Central memory CD8-positive, alpha-beta T cell (primary cell): ENCODE measurements at regions not wholly inside any gene's neighbourhood (a gene's known extent, or its start where the extent isn't known, plus 50 kb on each side); places are given as distances from the start of the nearest gene placed in this dataset.

Source experiments
- ATAC-seq: fragments of 150-1000 bp; cut with Tn5 transposase; replicated peaks from 2 replicates; pipeline ENCODE4 v1.10.0; 2022; ENCODE audit warnings: mild to moderate bottlenecking, moderate FRiP score, moderate number of reproducible peaks; ENCODE audit not compliant: poor library complexity, severe bottlenecking; ENCODE audit errors: extremely low read depth
- DNase-seq, 2 donors: peaks; one replicate each; pipeline ENCODE4 v3.0.0; 2021; ENCODE audit warnings: low spot score in 2 of 2
- H3K27ac Mint-ChIP-seq: one replicate; pipeline ENCODE4 v1.8.0; 2022; ENCODE audit warnings: low read depth, mild to moderate bottlenecking, moderate library complexity, mixed read lengths
- H3K27me3 Mint-ChIP-seq: one replicate; pipeline ENCODE4 v1.8.0; 2022; ENCODE audit warnings: mixed read lengths
- H3K36me3 Mint-ChIP-seq: one replicate; pipeline ENCODE4 v1.8.0; 2022; ENCODE audit warnings: mild to moderate bottlenecking, moderate library complexity, mixed read lengths; ENCODE audit not compliant: insufficient read depth
- H3K4me1 Mint-ChIP-seq: one replicate; pipeline ENCODE4 v1.8.0; 2022; ENCODE audit warnings: mixed read lengths
- H3K4me3 Mint-ChIP-seq: one replicate; pipeline ENCODE4 v1.8.0; 2022; ENCODE audit warnings: mild to moderate bottlenecking, moderate library complexity, mixed read lengths
- H3K9me3 Mint-ChIP-seq: one replicate; pipeline ENCODE4 v1.8.0; 2022; ENCODE audit warnings: mixed read lengths

DNA sequence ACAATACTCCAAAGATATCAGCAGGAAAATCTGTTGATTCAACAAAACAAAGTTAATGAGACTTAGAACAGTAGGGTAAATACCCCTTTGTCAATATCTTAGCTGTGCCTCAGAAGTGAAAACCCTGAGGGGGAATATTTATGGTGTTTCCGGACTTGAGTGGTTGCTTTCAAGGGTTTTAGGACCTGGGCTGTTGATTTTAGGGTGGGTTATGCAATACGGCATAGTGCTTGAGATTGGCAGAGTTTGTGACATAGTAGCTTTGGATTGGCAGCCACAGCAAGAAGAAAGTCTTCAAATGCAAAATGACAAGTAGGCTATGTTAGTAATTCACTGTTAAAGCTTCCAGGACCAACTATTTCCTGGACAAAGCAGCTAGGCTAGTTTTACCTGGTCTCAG, 826.3 kb upstream of the CDH2 start:
- ATAC-seq (no peak), DNase-seq (no peak)
- Mint-ChIP-seq H3K4me3 (no peak overlapping the region), H3K27me3 (no peaks in the 10 kb centered on the region), H3K9me3 (peaks cover 7% of the 10 kb centered on the region), H3K27ac (no peak overlapping the region), H3K36me3 (no peaks in the 10 kb centered on the region), H3K4me1 (no peaks in the 10 kb centered on the region)

DNA sequence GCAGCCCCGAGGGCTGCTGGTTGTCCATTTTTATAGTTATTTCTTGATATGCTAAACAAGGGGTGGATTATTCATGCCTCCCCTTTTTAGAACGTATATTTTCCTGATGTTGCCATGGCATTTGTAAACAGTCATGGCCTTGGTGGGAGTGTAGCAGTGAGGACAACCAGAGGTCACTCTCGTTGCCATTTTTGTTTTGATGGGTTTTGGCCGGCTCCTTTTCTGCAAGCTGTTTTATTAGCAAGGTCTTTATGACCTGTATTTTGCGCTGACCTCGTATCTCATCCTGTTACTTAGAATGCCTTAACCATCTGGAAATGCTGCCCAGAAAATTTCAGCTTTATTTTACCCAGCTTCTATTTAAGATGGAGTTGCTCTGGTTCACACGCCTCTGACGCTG, 825.8 kb upstream of the CDH2 start:
- no peaks in the 10 kb centered on the region for H3K36me3 Mint-ChIP-seq
- no peaks in the 10 kb centered on the region for H3K4me1 Mint-ChIP-seq
- no peaks in the 10 kb centered on the region for H3K27me3 Mint-ChIP-seq
- H3K27ac Mint-ChIP-seq = no peak overlapping the region
- H3K9me3 Mint-ChIP-seq = peaks cover 7% of the 10 kb centered on the region
- H3K4me3 Mint-ChIP-seq = no peak overlapping the region
- ATAC-seq = no peak
- no peak for DNase-seq

- Mint-ChIP-seq H3K9me3 (peaks cover 12% of the 10 kb centered on the region), H3K27ac (no peak overlapping the region), H3K27me3 (no peaks in the 10 kb centered on the region), H3K4me3 (no peak overlapping the region), H3K4me1 (no peaks in the 10 kb centered on the region), H3K36me3 (no peaks in the 10 kb centered on the region)
- ATAC-seq (no peak), DNase-seq (no peak)
Measured at GRCh38 chr18:28999726-29000125, 822.8 kb upstream of the CDH2 start.

DNA sequence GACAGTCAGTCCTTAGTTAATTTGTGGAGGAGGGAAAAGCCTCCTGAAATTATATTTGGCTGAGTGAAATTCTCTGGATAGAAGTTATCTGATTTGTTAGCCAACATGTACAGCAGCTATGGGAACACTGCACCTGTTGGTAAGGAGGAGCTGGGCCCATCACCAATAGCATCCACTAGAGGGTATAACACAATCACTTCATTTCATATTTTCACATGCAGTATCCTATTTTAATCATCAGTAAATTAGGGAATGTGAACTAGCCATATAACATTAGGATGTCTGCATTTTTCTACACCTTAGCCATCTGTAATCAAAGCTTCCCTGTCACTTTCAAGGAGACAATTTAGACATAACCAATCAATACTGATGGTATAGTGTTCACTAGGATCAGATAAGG, 818.4 kb upstream of the CDH2 start:
- no peak for DNase-seq
- Mint-ChIP-seq H3K4me1 (no peaks in the 10 kb centered on the region), H3K9me3 (peaks cover 12% of the 10 kb centered on the region), H3K4me3 (no peak overlapping the region), H3K27ac (no peak overlapping the region), H3K27me3 (no peaks in the 10 kb centered on the region), H3K36me3 (no peaks in the 10 kb centered on the region)
- no peak for ATAC-seq

DNA sequence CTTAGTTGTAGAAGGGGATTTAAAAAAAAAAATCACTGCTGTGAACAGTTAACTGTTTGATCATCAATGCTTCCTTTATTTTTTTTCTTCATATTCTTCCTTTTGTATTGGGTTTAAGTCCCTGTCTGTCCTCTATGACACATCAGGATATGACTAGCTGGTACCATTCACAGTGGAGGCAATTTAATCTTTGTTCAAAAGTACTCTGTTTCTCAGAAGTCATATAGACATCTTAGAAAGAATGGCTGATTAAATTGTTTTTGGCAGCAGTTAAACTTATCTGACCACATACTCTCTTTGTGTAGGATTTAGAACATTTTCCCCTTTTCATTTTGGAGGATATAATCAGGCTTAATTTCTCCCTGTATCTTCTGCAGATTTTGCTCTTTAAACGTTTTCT, 807.8 kb upstream of the CDH2 start:
- DNase-seq (no peak), ATAC-seq (no peak)
- Mint-ChIP-seq H3K36me3 (no peaks in the 10 kb centered on the region), H3K27ac (no peak overlapping the region), H3K4me1 (no peaks in the 10 kb centered on the region), H3K9me3 (peaks cover 9% of the 10 kb centered on the region), H3K27me3 (no peaks in the 10 kb centered on the region), H3K4me3 (no peak overlapping the region)

GRCh38 chr18:28974504-28974903, 797.6 kb upstream of the CDH2 start:
- no peaks in the 10 kb centered on the region for H3K27me3 Mint-ChIP-seq
- ATAC-seq (no peak), DNase-seq (no peak)
- no peak overlapping the region for H3K27ac Mint-ChIP-seq
- no peaks in the 10 kb centered on the region for H3K36me3 Mint-ChIP-seq
- H3K9me3 Mint-ChIP-seq = peaks cover 14% of the 10 kb centered on the region
- no peaks in the 10 kb centered on the region for H3K4me1 Mint-ChIP-seq
- no peak overlapping the region for H3K4me3 Mint-ChIP-seq

- ATAC-seq = no peak
- Mint-ChIP-seq H3K4me1 (no peaks in the 10 kb centered on the region), H3K9me3 (peaks cover 16% of the 10 kb centered on the region), H3K27ac (no peak overlapping the region), H3K36me3 (no peaks in the 10 kb centered on the region), H3K27me3 (no peaks in the 10 kb centered on the region), H3K4me3 (no peak overlapping the region)
- no peak for DNase-seq
Measured at GRCh38 chr18:28973324-28973723, 796.4 kb upstream of the CDH2 start.

GRCh38 chr18:28972333-28972907, 795.5 kb upstream of the CDH2 start:
- DNase-seq = no peak
- H3K27ac Mint-ChIP-seq = no peak overlapping the region
- H3K4me3 Mint-ChIP-seq = no peak overlapping the region
- peaks cover 20% of the 10 kb centered on the region for H3K9me3 Mint-ChIP-seq
- ATAC-seq = no peak
- H3K36me3 Mint-ChIP-seq = no peaks in the 10 kb centered on the region
- no peaks in the 10 kb centered on the region for H3K4me1 Mint-ChIP-seq
- no peaks in the 10 kb centered on the region for H3K27me3 Mint-ChIP-seq

GRCh38 chr18:28963481-28963880, 786.6 kb upstream of the CDH2 start:
- Mint-ChIP-seq H3K27me3 (no peaks in the 10 kb centered on the region), H3K4me3 (no peak overlapping the region), H3K36me3 (no peaks in the 10 kb centered on the region), H3K27ac (no peak overlapping the region), H3K4me1 (no peaks in the 10 kb centered on the region), H3K9me3 (peaks cover 10% of the 10 kb centered on the region)
- DNase-seq (no peak), ATAC-seq (no peak)

GRCh38 chr18:28961669-28962228, 784.8 kb upstream of the CDH2 start:
- no peaks in the 10 kb centered on the region for H3K36me3 Mint-ChIP-seq
- H3K4me1 Mint-ChIP-seq = no peaks in the 10 kb centered on the region
- H3K27me3 Mint-ChIP-seq = no peaks in the 10 kb centered on the region
- DNase-seq = no peak
- H3K9me3 Mint-ChIP-seq = peaks cover 5% of the 10 kb centered on the region
- no peak overlapping the region for H3K4me3 Mint-ChIP-seq
- H3K27ac Mint-ChIP-seq = no peak overlapping the region
- ATAC-seq = no peak

DNA sequence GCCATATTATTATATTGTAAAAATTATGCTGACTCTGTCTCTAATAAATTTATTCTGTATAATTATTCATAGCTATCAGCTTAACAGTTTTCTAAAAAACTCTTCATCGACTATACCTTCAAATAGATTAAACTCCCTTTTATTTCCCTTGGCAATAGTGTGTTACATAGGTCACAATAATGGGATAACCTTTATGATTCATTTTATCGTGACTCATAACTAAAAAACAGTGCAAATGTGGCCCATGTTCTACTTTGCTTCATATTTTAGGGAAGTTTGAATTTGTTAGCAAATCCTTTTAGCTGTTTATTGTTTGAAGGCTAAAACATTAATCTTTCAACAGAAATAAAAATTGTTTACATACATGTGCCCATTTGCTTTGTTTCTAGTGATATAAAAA, 783.2 kb upstream of the CDH2 start:
- Mint-ChIP-seq H3K4me1 (no peaks in the 10 kb centered on the region), H3K4me3 (no peak overlapping the region), H3K27me3 (no peaks in the 10 kb centered on the region), H3K27ac (no peak overlapping the region), H3K9me3 (peaks cover 15% of the 10 kb centered on the region), H3K36me3 (no peaks in the 10 kb centered on the region)
- no peak for ATAC-seq
- DNase-seq = no peak

DNA sequence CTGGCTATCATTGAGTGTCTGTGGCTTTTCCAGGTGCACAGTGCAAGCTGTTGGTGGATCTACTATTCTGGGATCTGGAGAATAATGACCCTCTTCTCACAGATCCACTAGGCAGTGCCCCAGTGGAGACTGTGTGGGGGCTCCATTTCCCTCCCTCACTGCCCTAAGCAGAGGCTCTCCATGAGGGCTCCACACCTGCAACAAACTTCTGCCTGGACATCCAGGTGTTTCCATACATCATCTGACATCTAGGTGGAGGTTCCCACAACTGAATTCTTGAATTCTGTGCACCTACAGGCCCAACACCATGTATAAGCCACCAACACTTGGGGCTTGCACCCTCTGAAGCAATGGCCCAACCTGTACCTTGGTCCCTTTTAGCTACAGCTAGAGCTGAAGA, 775.4 kb upstream of the CDH2 start:
- ATAC-seq (no peak), DNase-seq (no peak)
- H3K27me3 Mint-ChIP-seq = no peaks in the 10 kb centered on the region
- H3K9me3 Mint-ChIP-seq = peaks cover 19% of the 10 kb centered on the region
- H3K4me3 Mint-ChIP-seq = no peak overlapping the region
- no peaks in the 10 kb centered on the region for H3K4me1 Mint-ChIP-seq
- peaks cover 2% of the 10 kb centered on the region for H3K36me3 Mint-ChIP-seq
- H3K27ac Mint-ChIP-seq = no peak overlapping the region

DNA sequence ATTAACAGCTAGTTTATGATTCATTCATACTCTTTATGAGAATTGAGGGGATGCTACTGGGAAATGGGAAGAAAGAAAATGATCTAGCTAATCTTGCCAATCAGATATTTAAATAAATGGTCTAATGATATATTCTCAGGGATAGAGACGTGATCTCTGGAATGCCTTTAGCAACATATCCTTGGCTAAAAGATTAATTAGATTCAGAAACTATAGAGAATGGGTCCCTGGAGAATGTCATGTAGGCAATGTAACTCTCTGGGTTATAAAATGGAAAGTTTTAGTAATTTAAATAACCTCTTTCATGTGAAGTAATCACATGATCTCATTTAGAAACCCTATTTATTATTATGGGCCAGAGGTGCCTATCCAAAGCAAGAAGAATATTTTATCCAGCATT, 771.0 kb upstream of the CDH2 start:
- H3K4me3 Mint-ChIP-seq = no peak overlapping the region
- H3K36me3 Mint-ChIP-seq = no peaks in the 10 kb centered on the region
- H3K27me3 Mint-ChIP-seq = no peaks in the 10 kb centered on the region
- H3K27ac Mint-ChIP-seq = no peak overlapping the region
- no peaks in the 10 kb centered on the region for H3K4me1 Mint-ChIP-seq
- DNase-seq (no peak), ATAC-seq (no peak)
- peaks cover 22% of the 10 kb centered on the region for H3K9me3 Mint-ChIP-seq

- Mint-ChIP-seq H3K4me1 (no peaks in the 10 kb centered on the region), H3K27me3 (no peaks in the 10 kb centered on the region), H3K36me3 (no peaks in the 10 kb centered on the region), H3K9me3 (peaks cover 13% of the 10 kb centered on the region), H3K27ac (no peak overlapping the region), H3K4me3 (no peak overlapping the region)
- DNase-seq (no peak), ATAC-seq (no peak)
Measured at GRCh38 chr18:28946471-28946870, 769.5 kb upstream of the CDH2 start.
